GM13977 (cell line): ENCODE measurements at regions not wholly inside any gene's neighbourhood (a gene's known extent, or its start where the extent isn't known, plus 50 kb on each side); places are given as distances from the start of the nearest gene placed in this dataset.
"Not testable (repeated sequence)": the region's sequence is repeated elsewhere in the genome, so short reads cannot be mapped to it uniquely, and the experiment has no call there.

ENCODE experiments used
- DNase-seq: peaks from one replicate; pipeline ENCODE4 v3.0.0; 2012; ENCODE audit warnings: low spot score
- CTCF ChIP-seq: IDR thresholded peaks from 2 replicates; pipeline ENCODE4 v1.5.1; 2012; ENCODE audit warnings: mild to moderate bottlenecking, control low read depth; ENCODE audit not compliant: insufficient read depth; ENCODE audit errors: extremely low read depth, missing control alignments
- in situ Hi-C: fragments of 300-500 bp; cut with MboI; formaldehyde crosslinking; loops from one replicate; pipeline ENCODE4 v1.12.0; 2022; ENCODE audit warnings: low sequenced_read_pairs, low pct_unique_long_range_greater_than_20kb, mixed read lengths, inconsistent platforms; ENCODE audit not compliant: unreplicated experiment

- no peak for DNase-seq
- no peak for TF ChIP-seq CTCF
- in situ Hi-C loops: no loop called here
These were observed 148.7 kb downstream of the CDRT15L2 start for GRCh38 chr17:20728181-20728580.

- DNase-seq, in situ Hi-C loops: not testable (repeated sequence)
These were observed 151.6 kb downstream of the CDRT15L2 start for GRCh38 chr17:20731131-20731530.

- in situ Hi-C loops: no loop called here
- TF ChIP-seq CTCF: no peak
- no peak for DNase-seq
These were observed 154.4 kb downstream of the CDRT15L2 start for GRCh38 chr17:20733923-20734322.

GRCh38 chr17:20735796-20736195 is 156.3 kb downstream of the CDRT15L2 start:
- TF ChIP-seq CTCF: no peak
- DNase-seq: no peak
- in situ Hi-C loops: no loop called here

- DNase-seq, in situ Hi-C loops: not testable (repeated sequence)
These were observed 158.1 kb downstream of the CDRT15L2 start for GRCh38 chr17:20737636-20738035.

GRCh38 chr17:20771104-20771503 is 191.6 kb downstream of the CDRT15L2 start:
- no peak for TF ChIP-seq CTCF
- no peak for DNase-seq
- in situ Hi-C loops: no loop called here

- TF ChIP-seq CTCF: no peak
- in situ Hi-C loops: no loop called here
These were observed 195.1 kb downstream of the CDRT15L2 start for GRCh38 chr17:20774472-20775135.

GRCh38 chr17:20775331-20775730 is 195.8 kb downstream of the CDRT15L2 start:
- no peak for TF ChIP-seq CTCF
- no peak for DNase-seq
- in situ Hi-C loops: no loop called here

More at GRCh38 chr17:20774472-20775135, 195.1 kb downstream of the CDRT15L2 start:
- no peak for DNase-seq
